HL-60 (cell line): ENCODE measurements at regions not wholly inside any gene's neighbourhood (a gene's known extent, or its start where the extent isn't known, plus 50 kb on each side); places are given as distances from the start of the nearest gene placed in this dataset.

Experiments used
- CTCF ChIP-seq: IDR thresholded peaks from one replicate; pipeline ENCODE4 v1.5.1; 2011; ENCODE audit warnings: low read length, control low read depth, inconsistent platforms; ENCODE audit not compliant: insufficient read depth
- POLR2AphosphoS5 ChIP-seq: IDR thresholded peaks from 2 replicates; pipeline ENCODE4 v1.6.1; 2012; ENCODE audit warnings: low read depth

GRCh38 chr5:123882965-123883345 is 371.0 kb downstream of the CSNK1G3 start:
- TF ChIP-seq CTCF (no peak), POLR2AphosphoS5 (no peak)
